ENCODE measurements at regions not wholly inside any gene's neighbourhood (a gene's known extent, or its start where the extent isn't known, plus 50 kb on each side); places are given as distances from the start of the nearest gene placed in this dataset.

DNA sequence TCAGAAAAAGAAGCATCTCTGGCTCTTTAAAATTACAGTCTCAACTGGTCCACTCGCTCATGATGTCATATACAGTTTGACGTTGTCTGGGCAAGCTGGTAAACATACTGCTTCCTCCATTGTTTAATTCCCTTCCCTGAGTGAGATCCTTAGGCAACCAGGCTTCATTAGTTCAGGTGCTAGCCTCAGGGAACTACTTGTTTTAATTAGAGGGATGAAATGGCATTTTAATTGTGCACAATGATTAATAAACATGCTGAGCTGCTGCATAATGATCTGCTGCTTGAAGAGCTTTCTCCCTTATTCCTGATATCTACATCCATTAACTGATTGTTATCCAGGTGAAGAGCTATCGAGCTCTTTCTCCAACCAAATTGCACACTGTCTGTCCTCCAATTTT is 195.6 kb upstream of the ETAA1 start:
- Histone ChIP-seq H3K27ac (ENCODE audit: low read depth, low read length) (no peak overlapping the region), H3K4me3 (ENCODE audit: low read length) (no peak overlapping the region), H3K4me2 (ENCODE audit: low read length) (no peak overlapping the region), H3K4me1 (ENCODE audit: control insufficient read depth, low read length) (no peaks in the 10 kb centered on the region), H3K27me3 (ENCODE audit: control insufficient read depth, low read length) (no peaks in the 10 kb centered on the region), H3F3A (ENCODE audit: control insufficient read depth, insufficient read depth) (no peaks in the 10 kb centered on the region), H4K20me1 (ENCODE audit: control insufficient read depth, insufficient read depth, low read depth, low read length) (no peaks in the 10 kb centered on the region), H3K9me3 (ENCODE audit: control insufficient read depth, insufficient read depth, low read length) (0 out of 2 replicates have a peak, but pooled peaks cover under 1% of the 10 kb centered on the region), H3K9me2 (replicated peaks; ENCODE audit: control insufficient read depth, low read length) (no peaks in the 10 kb centered on the region), H3K79me2 (ENCODE audit: control insufficient read depth, low read length) (no peaks in the 10 kb centered on the region), H3K36me3 (ENCODE audit: control insufficient read depth, low read length) (no peaks in the 10 kb centered on the region)
- no peak for TF ChIP-seq CTCF (IDR thresholded peaks at IDR 0.05; ENCODE audit: low read depth, low read length, poor library complexity, severe bottlenecking)

DNA sequence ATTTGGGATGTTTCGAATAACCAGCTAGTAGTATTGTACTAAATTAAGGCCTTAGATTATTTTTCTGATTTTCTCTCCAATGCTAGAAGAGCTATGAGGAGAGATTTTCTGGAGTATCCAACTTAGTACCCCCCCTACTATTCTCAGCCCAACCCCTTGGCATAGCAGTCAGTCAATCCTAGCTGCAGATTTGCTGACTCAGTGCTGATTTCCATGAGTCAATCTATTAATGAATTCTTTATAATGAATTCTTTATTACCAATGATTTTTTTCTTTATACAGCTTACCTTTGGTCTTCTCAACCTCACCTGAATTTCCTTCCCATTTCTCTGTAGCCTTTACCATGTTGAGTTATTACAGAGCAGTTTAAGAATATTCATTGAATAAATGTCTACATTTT is 192.8 kb upstream of the ETAA1 start:
- no peaks in the 10 kb centered on the region for H3K27me3 ChIP-seq (ENCODE audit: control insufficient read depth, low read length)
- no peak overlapping the region for H3K27ac ChIP-seq (ENCODE audit: low read depth, low read length)
- H3K4me3 ChIP-seq (ENCODE audit: low read length) = no peak overlapping the region
- no peaks in the 10 kb centered on the region for H3K79me2 ChIP-seq (ENCODE audit: control insufficient read depth, low read length)
- TF ChIP-seq EZH2phosphoT487 (IDR thresholded peaks at IDR 0.05; ENCODE audit: borderline replicate concordance, low read length) (no peak), CTCF (IDR thresholded peaks at IDR 0.05; ENCODE audit: low read depth, low read length, poor library complexity, severe bottlenecking) (no peak)
- H3K9me3 ChIP-seq (ENCODE audit: control insufficient read depth, insufficient read depth, low read length) = no peaks in the 10 kb centered on the region
- no peaks in the 10 kb centered on the region for H3K9me2 ChIP-seq (replicated peaks; ENCODE audit: control insufficient read depth, low read length)
- H3F3A ChIP-seq (ENCODE audit: control insufficient read depth, insufficient read depth) = no peaks in the 10 kb centered on the region
- H3K4me2 ChIP-seq (ENCODE audit: low read length) = no peak overlapping the region
- no peaks in the 10 kb centered on the region for H3K36me3 ChIP-seq (ENCODE audit: control insufficient read depth, low read length)
- H4K20me1 ChIP-seq (ENCODE audit: control insufficient read depth, insufficient read depth, low read depth, low read length) = no peaks in the 10 kb centered on the region
- no peaks in the 10 kb centered on the region for H3K4me1 ChIP-seq (ENCODE audit: control insufficient read depth, low read length)

DNA sequence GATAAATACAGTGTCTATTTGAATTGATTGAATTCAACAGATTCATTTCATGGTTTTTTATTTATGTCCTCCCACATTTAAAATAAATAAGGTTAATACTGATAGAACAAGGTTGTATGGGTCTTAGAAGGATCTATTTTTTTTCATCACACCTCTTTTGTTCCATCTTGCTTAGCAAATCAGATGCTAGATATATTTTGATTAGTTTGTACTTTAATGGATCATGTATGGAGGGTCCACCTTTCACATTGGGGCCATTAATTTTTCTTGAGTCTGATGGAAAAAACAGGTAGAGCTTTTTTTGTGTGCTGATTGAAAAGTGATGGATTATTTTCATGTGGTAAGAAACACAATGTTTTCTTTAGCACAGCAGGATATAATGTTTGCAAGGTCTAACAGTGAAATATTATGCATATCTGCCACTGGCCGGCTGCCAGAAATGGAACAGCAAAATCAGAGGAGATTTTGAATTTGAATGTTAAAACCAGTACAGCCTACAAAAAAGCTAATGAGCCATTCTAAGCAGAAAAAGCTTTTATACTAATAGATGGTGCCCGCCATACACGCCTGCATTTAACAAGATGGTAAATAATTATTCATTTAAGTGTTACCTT is 188.1 kb upstream of the ETAA1 start:
- TF ChIP-seq EZH2phosphoT487 (IDR thresholded peaks at IDR 0.05; ENCODE audit: borderline replicate concordance, low read length) (no peak), CTCF (IDR thresholded peaks at IDR 0.05; ENCODE audit: low read depth, low read length, poor library complexity, severe bottlenecking) (no peak)
- H4K20me1 ChIP-seq (ENCODE audit: control insufficient read depth, insufficient read depth, low read depth, low read length) = no peaks in the 10 kb centered on the region
- H3K27me3 ChIP-seq (ENCODE audit: control insufficient read depth, low read length) = no peaks in the 10 kb centered on the region
- no peaks in the 10 kb centered on the region for H3K79me2 ChIP-seq (ENCODE audit: control insufficient read depth, low read length)
- H3K4me2 ChIP-seq (ENCODE audit: low read length) = no peak overlapping the region
- H3K9me3 ChIP-seq (ENCODE audit: control insufficient read depth, insufficient read depth, low read length) = no peaks in the 10 kb centered on the region
- no peaks in the 10 kb centered on the region for H3K4me1 ChIP-seq (ENCODE audit: control insufficient read depth, low read length)
- H3K36me3 ChIP-seq (ENCODE audit: control insufficient read depth, low read length) = no peaks in the 10 kb centered on the region
- no peaks in the 10 kb centered on the region for H3K9me2 ChIP-seq (replicated peaks; ENCODE audit: control insufficient read depth, low read length)
- H3K4me3 ChIP-seq (ENCODE audit: low read length) = no peak overlapping the region
- no peak overlapping the region for H3K27ac ChIP-seq (ENCODE audit: low read depth, low read length)
- H3F3A ChIP-seq (ENCODE audit: control insufficient read depth, insufficient read depth) = no peaks in the 10 kb centered on the region
